ENCODE measurements at regions not wholly inside any gene's neighbourhood (a gene's known extent, or its start where the extent isn't known, plus 50 kb on each side); places are given as distances from the start of the nearest gene placed in this dataset.

- no peak overlapping the region for H3K9ac ChIP-seq (ENCODE audit: low read length)
- peaks cover 6% of the 10 kb centered on the region for H3K36me3 ChIP-seq (ENCODE audit: control insufficient read depth, insufficient read depth, low read length)
- no peak overlapping the region for H3K4me3 ChIP-seq (ENCODE audit: low read length)
- H3K4me1 ChIP-seq (ENCODE audit: control insufficient read depth, insufficient read depth, low read length), result no peaks in the 10 kb centered on the region
- H3K27me3 ChIP-seq (ENCODE audit: control insufficient read depth, insufficient read depth, low read length), result no peaks in the 10 kb centered on the region
- H3K27ac ChIP-seq (ENCODE audit: low read depth, low read length), result no peak overlapping the region
Measured at GRCh38 chr3:127033171-127033570, 50.3 kb downstream of the PLXNA1 start.

- H3K4me3 ChIP-seq (ENCODE audit: low read length), result no peak overlapping the region
- H3K4me1 ChIP-seq (ENCODE audit: control insufficient read depth, insufficient read depth, low read length), result no peaks in the 10 kb centered on the region
- H3K27ac ChIP-seq (ENCODE audit: low read depth, low read length), result no peak overlapping the region
- H3K27me3 ChIP-seq (ENCODE audit: control insufficient read depth, insufficient read depth, low read length), result peaks cover under 1% of the 10 kb centered on the region
- peaks cover 6% of the 10 kb centered on the region for H3K36me3 ChIP-seq (ENCODE audit: control insufficient read depth, insufficient read depth, low read length)
- no peak overlapping the region for H3K9ac ChIP-seq (ENCODE audit: low read length)
Measured at GRCh38 chr3:127033786-127034185, 50.9 kb downstream of the PLXNA1 start.

GRCh38 chr3:127034195-127034989 lies 51.5 kb downstream of the PLXNA1 start:
- no peak overlapping the region for H3K9ac ChIP-seq (ENCODE audit: low read length)
- H3K4me1 ChIP-seq (ENCODE audit: control insufficient read depth, insufficient read depth, low read length), result no peaks in the 10 kb centered on the region
- H3K4me3 ChIP-seq (ENCODE audit: low read length), result no peak overlapping the region
- no peak overlapping the region for H3K27ac ChIP-seq (ENCODE audit: low read depth, low read length)
- H3K27me3 ChIP-seq (ENCODE audit: control insufficient read depth, insufficient read depth, low read length), result peaks cover 4% of the 10 kb centered on the region
- peaks cover 6% of the 10 kb centered on the region for H3K36me3 ChIP-seq (ENCODE audit: control insufficient read depth, insufficient read depth, low read length)

GRCh38 chr3:127034990-127035652 lies 52.2 kb downstream of the PLXNA1 start:
- Histone ChIP-seq H3K27me3 (ENCODE audit: control insufficient read depth, insufficient read depth, low read length) (peaks cover 4% of the 10 kb centered on the region), H3K9ac (ENCODE audit: low read length) (no peak overlapping the region), H3K27ac (ENCODE audit: low read depth, low read length) (no peak overlapping the region), H3K36me3 (ENCODE audit: control insufficient read depth, insufficient read depth, low read length) (peaks cover 6% of the 10 kb centered on the region), H3K4me3 (ENCODE audit: low read length) (no peak overlapping the region), H3K4me1 (ENCODE audit: control insufficient read depth, insufficient read depth, low read length) (no peaks in the 10 kb centered on the region)

- H3K4me1 ChIP-seq (ENCODE audit: control insufficient read depth, insufficient read depth, low read length), result no peaks in the 10 kb centered on the region
- H3K36me3 ChIP-seq (ENCODE audit: control insufficient read depth, insufficient read depth, low read length), result peaks cover 6% of the 10 kb centered on the region
- H3K27ac ChIP-seq (ENCODE audit: low read depth, low read length), result no peak overlapping the region
- no peak overlapping the region for H3K9ac ChIP-seq (ENCODE audit: low read length)
- H3K27me3 ChIP-seq (ENCODE audit: control insufficient read depth, insufficient read depth, low read length), result peaks cover 4% of the 10 kb centered on the region
- H3K4me3 ChIP-seq (ENCODE audit: low read length), result no peak overlapping the region
Measured at GRCh38 chr3:127035677-127036076, 52.8 kb downstream of the PLXNA1 start.

- Histone ChIP-seq H3K4me1 (ENCODE audit: control insufficient read depth, insufficient read depth, low read length) (no peaks in the 10 kb centered on the region), H3K9ac (ENCODE audit: low read length) (no peak overlapping the region), H3K4me3 (ENCODE audit: low read length) (no peak overlapping the region), H3K27me3 (ENCODE audit: control insufficient read depth, insufficient read depth, low read length) (peaks cover 4% of the 10 kb centered on the region), H3K36me3 (ENCODE audit: control insufficient read depth, insufficient read depth, low read length) (peaks cover 6% of the 10 kb centered on the region), H3K27ac (ENCODE audit: low read depth, low read length) (no peak overlapping the region)
Measured at GRCh38 chr3:127036209-127037020, 53.5 kb downstream of the PLXNA1 start.

- H3K27ac ChIP-seq (ENCODE audit: low read depth, low read length), result no peak overlapping the region
- H3K27me3 ChIP-seq (ENCODE audit: control insufficient read depth, insufficient read depth, low read length), result peaks cover 4% of the 10 kb centered on the region
- H3K36me3 ChIP-seq (ENCODE audit: control insufficient read depth, insufficient read depth, low read length), result peaks cover 6% of the 10 kb centered on the region
- H3K4me3 ChIP-seq (ENCODE audit: low read length), result no peak overlapping the region
- no peak overlapping the region for H3K9ac ChIP-seq (ENCODE audit: low read length)
- H3K4me1 ChIP-seq (ENCODE audit: control insufficient read depth, insufficient read depth, low read length), result no peaks in the 10 kb centered on the region
Measured at GRCh38 chr3:127037021-127037400, 54.1 kb downstream of the PLXNA1 start.

GRCh38 chr3:127037418-127037841 lies 54.5 kb downstream of the PLXNA1 start:
- no peaks in the 10 kb centered on the region for H3K4me1 ChIP-seq (ENCODE audit: control insufficient read depth, insufficient read depth, low read length)
- no peak overlapping the region for H3K27ac ChIP-seq (ENCODE audit: low read depth, low read length)
- H3K4me3 ChIP-seq (ENCODE audit: low read length), result no peak overlapping the region
- H3K9ac ChIP-seq (ENCODE audit: low read length), result no peak overlapping the region
- peaks cover 4% of the 10 kb centered on the region for H3K27me3 ChIP-seq (ENCODE audit: control insufficient read depth, insufficient read depth, low read length)
- peaks cover 6% of the 10 kb centered on the region for H3K36me3 ChIP-seq (ENCODE audit: control insufficient read depth, insufficient read depth, low read length)

- Histone ChIP-seq H3K36me3 (ENCODE audit: control insufficient read depth, insufficient read depth, low read length) (peaks cover 6% of the 10 kb centered on the region), H3K4me3 (ENCODE audit: low read length) (no peak overlapping the region), H3K27me3 (ENCODE audit: control insufficient read depth, insufficient read depth, low read length) (peaks cover 4% of the 10 kb centered on the region), H3K4me1 (ENCODE audit: control insufficient read depth, insufficient read depth, low read length) (no peaks in the 10 kb centered on the region), H3K27ac (ENCODE audit: low read depth, low read length) (no peak overlapping the region), H3K9ac (ENCODE audit: low read length) (no peak overlapping the region)
Measured at GRCh38 chr3:127037971-127038446, 55.1 kb downstream of the PLXNA1 start.

- H3K9ac ChIP-seq (ENCODE audit: low read length), result no peak overlapping the region
- H3K4me1 ChIP-seq (ENCODE audit: control insufficient read depth, insufficient read depth, low read length), result no peaks in the 10 kb centered on the region
- peaks cover 4% of the 10 kb centered on the region for H3K27me3 ChIP-seq (ENCODE audit: control insufficient read depth, insufficient read depth, low read length)
- H3K27ac ChIP-seq (ENCODE audit: low read depth, low read length), result no peak overlapping the region
- H3K36me3 ChIP-seq (ENCODE audit: control insufficient read depth, insufficient read depth, low read length), result peaks cover 6% of the 10 kb centered on the region
- no peak overlapping the region for H3K4me3 ChIP-seq (ENCODE audit: low read length)
Measured at GRCh38 chr3:127038466-127038865, 55.6 kb downstream of the PLXNA1 start.

GRCh38 chr3:127038923-127039581 lies 56.1 kb downstream of the PLXNA1 start:
- Histone ChIP-seq H3K27me3 (ENCODE audit: control insufficient read depth, insufficient read depth, low read length) (peaks cover 4% of the 10 kb centered on the region), H3K27ac (ENCODE audit: low read depth, low read length) (no peak overlapping the region), H3K9ac (ENCODE audit: low read length) (no peak overlapping the region), H3K4me1 (ENCODE audit: control insufficient read depth, insufficient read depth, low read length) (no peaks in the 10 kb centered on the region), H3K36me3 (ENCODE audit: control insufficient read depth, insufficient read depth, low read length) (peaks cover under 1% of the 10 kb centered on the region), H3K4me3 (ENCODE audit: low read length) (no peak overlapping the region)

GRCh38 chr3:127039719-127040118 lies 56.8 kb downstream of the PLXNA1 start:
- no peak overlapping the region for H3K9ac ChIP-seq (ENCODE audit: low read length)
- H3K36me3 ChIP-seq (ENCODE audit: control insufficient read depth, insufficient read depth, low read length), result no peaks in the 10 kb centered on the region
- H3K4me1 ChIP-seq (ENCODE audit: control insufficient read depth, insufficient read depth, low read length), result no peaks in the 10 kb centered on the region
- no peak overlapping the region for H3K27ac ChIP-seq (ENCODE audit: low read depth, low read length)
- peaks cover 4% of the 10 kb centered on the region for H3K27me3 ChIP-seq (ENCODE audit: control insufficient read depth, insufficient read depth, low read length)
- no peak overlapping the region for H3K4me3 ChIP-seq (ENCODE audit: low read length)

Data from rectal smooth muscle tissue (tissue), 1 donor.